Spleen (tissue), 11 donors: ENCODE measurements at regions not wholly inside any gene's neighbourhood (a gene's known extent, or its start where the extent isn't known, plus 50 kb on each side); places are given as distances from the start of the nearest gene placed in this dataset.

Experiments
- DNase-seq: peaks from one replicate; pipeline ENCODE4 v3.0.0-alpha.2; 2020
- H3K27ac ChIP-seq, 8 donors: fragments of 200-600 bp; sonication (generic) in 7 of 8; 1 replicate in 4 of 8; 2 replicates in 4 of 8; pipeline versions ENCODE4 v1.5.0 to v1.8.0; 2016 to 2021; ENCODE audit warnings: inconsistent platforms in 4 of 8, mild to moderate bottlenecking in 4 of 8, moderate library complexity in 1 of 8
- H3K27me3 ChIP-seq, 7 donors: fragments of 200-600 bp; sonication (generic) in 6 of 7; replicated peaks in 1 of 7; 1 replicate in 4 of 7; 2 replicates in 3 of 7; pipeline versions ENCODE4 v1.5.0 to v1.8.0; 2016 to 2021; ENCODE audit warnings: inconsistent platforms in 3 of 7, mild to moderate bottlenecking in 1 of 7
- H3K36me3 ChIP-seq, 6 donors: fragments of 200-600 bp; sonication (generic) in 5 of 6; 1 replicate in 4 of 6; 2 replicates in 2 of 6; pipeline versions ENCODE4 v1.5.0 to v1.8.0; 2016 to 2021; ENCODE audit warnings: inconsistent platforms in 2 of 6
- H3K4me1 ChIP-seq, 6 donors: fragments of 200-600 bp; sonication (generic) in 5 of 6; 1 replicate in 3 of 6; 2 replicates in 3 of 6; pipeline versions ENCODE4 v1.5.0 to v1.8.0; 2016 to 2021; ENCODE audit warnings: inconsistent platforms in 3 of 6
- H3K4me3 ChIP-seq, 8 donors: fragments of 200-600 bp; sonication (generic) in 7 of 8; 1 replicate in 4 of 8; 2 replicates in 4 of 8; pipeline versions ENCODE4 v1.5.0 to v1.8.0; 2016 to 2021; ENCODE audit warnings: inconsistent platforms in 4 of 8, mild to moderate bottlenecking in 4 of 8, moderate library complexity in 2 of 8
- H3K9me3 ChIP-seq, 8 donors: fragments of 200-600 bp; sonication (generic) in 7 of 8; 1 replicate in 4 of 8; 2 replicates in 4 of 8; pipeline versions ENCODE4 v1.5.0 to v1.8.0; 2016 to 2021; ENCODE audit warnings: inconsistent platforms in 4 of 8
- POLR2A ChIP-seq, 3 donors: fragments of 450-650 bp; IDR thresholded peaks; one replicate each; pipeline ENCODE4 v1.5.1; 2017; ENCODE audit warnings: antibody characterized with exemption in 3 of 3, mild to moderate bottlenecking in 1 of 3
- POLR2AphosphoS5 ChIP-seq, 3 donors: sonication (generic); formaldehyde crosslinking; IDR thresholded peaks; one replicate each; pipeline ENCODE4 v1.5.1; 2017; ENCODE audit warnings: antibody characterized with exemption in 3 of 3
- WGBS, 5 donors: extraction: QIAGEN DNeasy Blood & Tissue Kit in 3 of 5; methylation state at CpG; one replicate each; pipeline versions ENCODE4 v1.1.5 to v1.1.7; 2013 to 2018; 5-methylcytosine and 5-hydroxymethylcytosine counted together
- intact Hi-C: fragments of 100-400 bp; cut with DNase I; formaldehyde crosslinking; loops from one replicate; pipeline ENCODE4 v1.15.0; 2023; ENCODE audit warnings: low total_unique reads
- TF ChIP-seq, protein P1 (sequence below), 11 experiments: fragments of 200-600 bp in 7 of 11; fragments of 450-650 bp in 4 of 11; sonication (generic) in 4 of 11; IDR thresholded peaks in 8 of 11; conservative IDR thresholded peaks in 3 of 11; 1 replicate in 7 of 11; 2 replicates in 4 of 11; pipeline versions ENCODE4 v1.4.0 to v1.8.0; 2016 to 2021; ENCODE audit warnings: antibody characterized with exemption in 11 of 11, inconsistent platforms in 4 of 11, mild to moderate bottlenecking in 1 of 11
- donor health status: healthy with polysubstance abuse.
- donor health status: DM: no; HTN: no; CAD: no; lungs with moderate emphysema.
- donor health status: DM: no; HTN: no; CAD: no.
- donor health status: Bipolar disorder and iron deficiency.
- donor health status: healthy.
- donor health status: DM: no; HTN: no; CAD: no.
- donor health status: DM: yes; HTN: yes; CAD: no.

DNA sequence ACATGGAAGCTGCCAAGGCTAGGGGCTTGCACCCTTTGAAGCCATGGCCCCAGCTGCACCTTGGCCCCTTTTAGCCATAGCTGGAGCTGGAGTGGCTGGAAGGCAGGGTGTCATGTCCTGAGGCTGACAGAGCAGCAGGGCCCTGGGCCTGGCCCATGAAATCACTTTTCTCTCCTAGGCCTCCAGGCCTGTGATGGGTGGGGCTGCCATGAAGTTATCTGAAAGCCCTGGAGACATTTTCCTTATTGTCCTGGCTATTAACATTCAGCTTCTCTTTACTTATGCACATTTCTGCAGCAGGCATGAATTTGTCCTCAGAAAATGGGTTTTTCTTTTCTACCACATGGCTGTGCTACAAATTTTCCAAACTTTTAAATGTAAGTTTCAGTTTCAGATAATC lies 106.9 kb upstream of the ELMO1 start:
- intact Hi-C loops: no loop called here
- no peak overlapping the region for H3K27ac ChIP-seq
- H3K4me3 ChIP-seq: no peak overlapping the region
- H3K9me3 ChIP-seq: peaks cover 0 to 9% (median 5%) of the 10 kb centered on the region in 8 donors
- H3K27me3 ChIP-seq: no peaks in the 10 kb centered on the region
- no peak for DNase-seq
- peaks cover 0 to 14% (median 4%) of the 10 kb centered on the region in 6 donors for H3K4me1 ChIP-seq
- TF ChIP-seq, protein P1, sequence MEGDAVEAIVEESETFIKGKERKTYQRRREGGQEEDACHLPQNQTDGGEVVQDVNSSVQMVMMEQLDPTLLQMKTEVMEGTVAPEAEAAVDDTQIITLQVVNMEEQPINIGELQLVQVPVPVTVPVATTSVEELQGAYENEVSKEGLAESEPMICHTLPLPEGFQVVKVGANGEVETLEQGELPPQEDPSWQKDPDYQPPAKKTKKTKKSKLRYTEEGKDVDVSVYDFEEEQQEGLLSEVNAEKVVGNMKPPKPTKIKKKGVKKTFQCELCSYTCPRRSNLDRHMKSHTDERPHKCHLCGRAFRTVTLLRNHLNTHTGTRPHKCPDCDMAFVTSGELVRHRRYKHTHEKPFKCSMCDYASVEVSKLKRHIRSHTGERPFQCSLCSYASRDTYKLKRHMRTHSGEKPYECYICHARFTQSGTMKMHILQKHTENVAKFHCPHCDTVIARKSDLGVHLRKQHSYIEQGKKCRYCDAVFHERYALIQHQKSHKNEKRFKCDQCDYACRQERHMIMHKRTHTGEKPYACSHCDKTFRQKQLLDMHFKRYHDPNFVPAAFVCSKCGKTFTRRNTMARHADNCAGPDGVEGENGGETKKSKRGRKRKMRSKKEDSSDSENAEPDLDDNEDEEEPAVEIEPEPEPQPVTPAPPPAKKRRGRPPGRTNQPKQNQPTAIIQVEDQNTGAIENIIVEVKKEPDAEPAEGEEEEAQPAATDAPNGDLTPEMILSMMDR (IDR thresholded peaks at IDR 0.05 in 8 of 11, conservative IDR thresholded peaks at IDR 0.05 in 3 of 11): no peak
- no peak for TF ChIP-seq POLR2A (IDR thresholded peaks at IDR 0.05)
- no peak for TF ChIP-seq POLR2AphosphoS5 (IDR thresholded peaks at IDR 0.05)
- H3K36me3 ChIP-seq: no peaks in the 10 kb centered on the region

DNA sequence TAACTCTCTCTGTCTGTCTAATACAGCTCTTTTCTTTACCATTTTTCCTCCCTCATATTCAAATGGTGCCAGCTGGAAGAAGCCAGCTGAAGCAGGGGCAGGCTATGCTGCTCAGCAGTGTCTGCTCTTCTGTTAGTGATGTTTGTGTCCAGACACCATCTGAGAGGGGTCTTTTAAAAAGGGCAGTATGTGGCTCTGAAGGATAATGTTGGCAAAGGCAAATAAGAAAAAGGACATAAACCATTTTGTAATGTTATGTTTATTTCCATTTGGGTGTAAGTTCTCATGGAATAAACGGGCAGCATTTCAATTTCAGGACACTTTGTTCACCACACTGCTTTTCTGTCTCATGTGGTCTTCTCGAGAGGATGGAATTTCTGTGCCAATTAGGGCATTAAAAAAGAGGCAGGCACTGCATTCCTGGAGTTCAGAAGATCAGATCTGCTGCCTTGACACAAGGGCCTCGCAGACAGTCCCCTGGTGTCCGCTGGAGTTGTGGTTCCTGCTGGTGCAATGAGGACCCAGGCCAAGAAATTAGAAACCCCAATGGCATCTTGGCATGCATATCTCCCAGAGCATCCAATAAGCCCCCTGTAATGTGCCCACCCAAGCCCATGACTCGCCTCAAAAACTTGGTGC lies 109.0 kb upstream of the ELMO1 start:
- TF ChIP-seq, protein P1 (IDR thresholded peaks at IDR 0.05 in 8 of 11, conservative IDR thresholded peaks at IDR 0.05 in 3 of 11): no peak
- no peak for TF ChIP-seq POLR2A (IDR thresholded peaks at IDR 0.05)
- TF ChIP-seq POLR2AphosphoS5 (IDR thresholded peaks at IDR 0.05): no peak
- no peak for DNase-seq
- no peak overlapping the region for H3K4me3 ChIP-seq
- no peaks in the 10 kb centered on the region for H3K36me3 ChIP-seq
- no peak overlapping the region for H3K27ac ChIP-seq
- H3K4me1 ChIP-seq: peaks cover 0 to 4% (median 0%) of the 10 kb centered on the region in 6 donors
- WGBS, 5 donors: 81 to 91% (median 86%) methylated on average over 5 of the region's 5 CpGs
- no peaks in the 10 kb centered on the region for H3K27me3 ChIP-seq
- H3K9me3 ChIP-seq: peaks cover 0 to 9% (median 5%) of the 10 kb centered on the region in 8 donors
- intact Hi-C loops: no loop called here

DNA sequence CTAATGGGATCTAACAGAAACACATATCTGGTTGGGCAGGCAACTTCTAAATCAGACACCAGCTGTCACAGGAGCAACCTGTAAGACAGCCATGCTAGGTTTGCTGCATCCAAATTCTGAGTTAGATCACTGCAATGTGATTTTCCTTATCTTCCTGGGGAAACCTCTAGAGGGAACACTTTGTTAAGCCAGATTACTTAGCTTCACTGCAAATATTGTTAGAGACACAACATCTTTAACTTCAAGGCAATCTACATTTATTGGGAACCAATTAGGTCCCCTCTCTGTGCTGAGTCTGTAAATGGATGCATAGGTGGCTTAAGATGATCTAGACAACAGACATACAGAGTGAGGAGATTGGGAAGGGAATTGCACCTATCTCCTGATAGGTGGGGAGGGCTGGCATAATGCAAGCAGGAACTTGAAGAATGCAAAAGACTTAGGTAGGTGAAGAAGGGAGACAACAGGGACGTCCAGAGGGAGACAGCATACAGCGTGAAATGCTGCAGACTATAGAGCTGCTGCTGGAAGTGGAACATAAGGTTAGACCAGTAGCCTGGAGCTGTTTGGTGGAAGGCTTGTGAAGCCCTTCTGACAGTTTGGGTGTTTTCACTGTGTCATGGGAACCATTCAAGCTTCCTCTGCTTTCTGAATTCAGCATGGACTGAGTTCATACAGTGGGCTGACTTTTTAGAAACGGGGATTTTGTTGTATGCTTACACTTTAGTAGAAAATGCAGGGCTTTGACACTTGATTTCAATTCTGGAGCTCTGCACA lies 109.8 kb upstream of the ELMO1 start:
- intact Hi-C loops: no loop called here
- Histone ChIP-seq H3K9me3 (peaks cover 0 to 9% (median 5%) of the 10 kb centered on the region in 8 donors), H3K4me3 (no peak overlapping the region), H3K4me1 (peaks cover 0 to 4% (median 0%) of the 10 kb centered on the region in 6 donors), H3K27ac (no peak overlapping the region), H3K36me3 (no peaks in the 10 kb centered on the region), H3K27me3 (no peaks in the 10 kb centered on the region)
- DNase-seq: no peak
- TF ChIP-seq POLR2A (IDR thresholded peaks at IDR 0.05): no peak
- TF ChIP-seq, protein P1 (IDR thresholded peaks at IDR 0.05 in 8 of 11, conservative IDR thresholded peaks at IDR 0.05 in 3 of 11): no peak
- TF ChIP-seq POLR2AphosphoS5 (IDR thresholded peaks at IDR 0.05): no peak
- WGBS, 5 donors: 63 to 90% (median 76%) methylated on average over 3 of the region's 3 CpGs

DNA sequence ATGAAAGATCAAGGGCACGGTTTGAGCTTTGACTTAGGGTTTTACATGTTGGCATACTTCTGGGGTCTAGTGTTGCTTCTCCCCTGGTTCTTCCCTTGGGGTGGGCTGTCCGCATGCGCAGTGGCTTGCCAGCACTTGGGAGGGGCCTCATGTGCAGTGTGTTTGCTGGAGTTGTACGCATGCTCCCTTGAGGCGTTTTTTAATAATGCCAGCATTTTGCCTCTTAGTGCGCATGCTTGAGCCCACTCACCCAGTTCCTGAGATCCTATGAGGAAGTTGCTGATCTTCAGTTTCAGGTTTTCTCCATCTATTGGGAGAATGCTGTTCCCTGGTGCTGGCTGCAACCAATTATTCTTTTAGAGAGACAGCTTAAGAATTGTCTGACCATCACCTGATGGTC lies 113.4 kb upstream of the GPR141 start:
- no peaks in the 10 kb centered on the region for H3K4me1 ChIP-seq
- intact Hi-C loops: no loop called here
- no peaks in the 10 kb centered on the region for H3K27me3 ChIP-seq
- no peak for DNase-seq
- H3K27ac ChIP-seq: no peak overlapping the region
- 93 to 99% (median 98%) methylated on average over 6 of the region's 6 CpGs for WGBS, 5 donors
- H3K4me3 ChIP-seq: no peak overlapping the region
- TF ChIP-seq, protein P1 (IDR thresholded peaks at IDR 0.05 in 8 of 11, conservative IDR thresholded peaks at IDR 0.05 in 3 of 11): no peak
- TF ChIP-seq POLR2A (IDR thresholded peaks at IDR 0.05) (no peak), POLR2AphosphoS5 (IDR thresholded peaks at IDR 0.05) (no peak)
- no peaks in the 10 kb centered on the region for H3K36me3 ChIP-seq
- H3K9me3 ChIP-seq: no peaks in the 10 kb centered on the region
